HG03460 (cell line): ENCODE measurements at regions not wholly inside any gene's neighbourhood (a gene's known extent, or its start where the extent isn't known, plus 50 kb on each side); places are given as distances from the start of the nearest gene placed in this dataset.

Experiments
- ATAC-seq: cut with Tn5 transposase; IDR thresholded peaks from one replicate; pipeline ENCODE4 v1.9.1; 2021; ENCODE audit not compliant: unreplicated experiment

DNA sequence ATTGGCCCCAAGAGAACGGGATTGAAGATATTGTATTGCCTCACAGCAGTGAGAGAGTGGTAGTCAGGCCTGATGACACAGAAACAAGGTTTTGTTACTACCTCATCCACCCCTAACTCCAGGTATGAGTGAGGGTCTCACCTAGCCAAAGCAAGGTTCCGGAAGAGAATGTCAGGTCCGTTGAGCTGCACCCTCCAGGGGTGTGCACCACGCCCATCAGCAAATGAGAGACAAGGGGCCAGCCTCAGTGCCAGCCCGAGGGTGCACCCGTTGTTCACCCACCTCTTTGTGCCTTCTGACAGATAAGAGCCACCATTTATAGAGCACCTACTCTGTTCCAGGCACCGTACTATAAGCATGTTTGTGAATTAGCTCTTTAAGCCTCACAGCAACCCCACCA lies 121.9 kb upstream of the IPO9 start:
- ATAC-seq, result no peak

- ATAC-seq, result no peak
These were observed 121.3 kb upstream of the IPO9 start for GRCh38 chr1:201707656-201708055.

GRCh38 chr1:201708085-201708512 lies 120.9 kb upstream of the IPO9 start:
- ATAC-seq, result no peak

DNA sequence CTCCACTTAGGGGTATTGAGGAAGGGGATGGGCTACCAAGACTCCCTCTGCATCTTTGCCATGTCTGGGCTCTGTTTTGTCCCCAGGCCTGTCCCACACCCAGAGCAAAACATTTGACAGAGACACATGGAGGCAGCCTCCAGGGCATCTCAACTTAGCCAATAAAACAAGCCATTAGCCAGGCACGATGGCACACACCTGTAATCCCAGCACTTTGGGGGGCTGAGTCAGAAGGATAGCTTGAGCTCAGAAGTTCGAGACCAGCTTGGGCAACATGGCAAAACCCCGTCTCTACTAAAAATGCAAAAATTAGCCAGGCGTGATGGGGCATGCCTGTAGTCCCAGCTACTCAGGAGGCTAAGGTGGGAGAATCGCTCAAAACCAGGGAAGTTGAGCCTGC lies 120.3 kb upstream of the IPO9 start:
- ATAC-seq, result no peak

- peak; percentile 71 for ATAC-seq
These were observed 119.2 kb upstream of the IPO9 start for GRCh38 chr1:201709564-201710295.

DNA sequence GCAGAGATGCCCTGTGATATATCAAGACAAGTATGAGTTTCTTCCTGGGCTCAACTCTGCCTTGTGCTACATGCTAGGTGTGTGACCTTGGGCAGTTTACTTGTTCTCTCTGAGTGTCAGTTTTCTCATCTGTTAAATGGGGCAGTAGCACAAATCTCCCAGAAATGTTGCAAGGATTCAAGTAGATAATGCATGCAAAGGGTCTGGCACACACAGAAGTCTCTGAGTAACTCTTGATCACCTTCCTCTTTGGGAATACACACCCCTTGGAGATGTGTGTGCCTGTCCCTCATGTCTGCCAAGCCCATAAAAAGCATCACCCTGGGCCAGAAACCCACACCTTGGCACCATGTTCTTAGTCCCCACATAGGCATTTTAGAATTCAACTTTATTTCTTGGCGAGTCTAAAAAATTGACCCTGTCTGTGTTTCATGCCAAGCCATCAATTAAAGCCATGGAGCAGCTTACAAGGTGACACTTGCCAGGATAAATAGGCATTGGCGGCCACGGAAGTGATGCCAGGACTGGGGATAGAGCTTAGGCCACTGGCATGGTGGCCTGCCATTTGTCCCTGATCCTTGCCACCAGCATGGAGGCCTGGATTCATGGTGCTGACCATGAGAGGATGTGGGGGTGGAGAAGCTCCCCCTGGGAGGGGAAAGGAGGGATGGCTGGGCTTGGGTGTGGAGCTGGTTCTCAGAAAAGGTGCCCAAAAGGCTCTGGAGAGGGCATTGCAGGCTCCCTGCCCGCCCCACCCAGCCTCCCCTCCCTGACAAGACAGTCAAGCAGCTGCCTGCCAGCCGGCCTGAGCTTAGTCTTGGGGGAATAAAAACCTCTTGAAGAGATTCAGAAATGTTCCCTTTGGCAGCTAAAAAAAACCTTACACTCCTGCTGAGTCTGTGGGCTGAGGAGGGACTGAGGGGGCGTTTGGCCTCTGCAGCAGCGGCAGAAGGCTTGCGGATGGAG lies 118.0 kb upstream of the IPO9 start:
- ATAC-seq, result no peak

GRCh38 chr1:201711811-201712210 lies 117.1 kb upstream of the IPO9 start:
- no peak for ATAC-seq

GRCh38 chr1:201712387-201713085 lies 116.4 kb upstream of the IPO9 start:
- no peak for ATAC-seq

DNA sequence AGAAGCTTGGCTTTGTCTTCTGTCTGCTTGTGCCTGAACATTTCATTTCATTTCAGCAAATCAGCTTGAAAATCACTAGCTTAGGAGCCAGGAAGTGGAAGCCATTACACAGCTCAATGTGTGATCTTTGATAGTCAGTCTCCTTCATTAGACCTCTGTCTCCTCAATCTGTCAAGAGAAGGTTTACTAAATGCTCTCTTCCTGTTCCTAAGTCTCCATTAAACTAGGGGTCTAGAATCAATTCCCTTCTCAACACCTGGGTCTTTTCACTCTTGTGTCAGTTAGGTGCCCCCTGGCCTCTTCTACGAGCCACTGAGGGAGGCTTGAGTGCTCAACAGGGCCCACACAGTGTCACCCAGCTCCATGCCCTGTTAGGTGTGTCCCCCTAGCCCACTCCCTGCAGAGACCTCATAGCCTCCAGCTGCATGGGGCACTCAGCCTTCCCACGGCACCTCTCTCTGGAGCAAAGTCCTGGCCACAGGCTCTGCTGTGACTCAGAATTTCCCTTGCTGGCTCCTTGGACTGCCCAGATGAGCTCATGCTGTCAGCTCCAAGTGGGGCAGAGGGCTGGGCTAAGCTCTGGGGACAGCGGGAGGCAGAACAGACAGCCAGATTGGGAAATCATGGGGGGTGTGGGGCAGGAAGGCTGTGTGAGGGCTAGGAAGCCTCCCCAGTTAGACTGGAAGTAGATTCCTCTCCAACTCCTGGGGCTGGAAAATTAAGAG lies 115.7 kb upstream of the IPO9 start:
- no peak for ATAC-seq

- ATAC-seq, result no peak
These were observed 114.2 kb upstream of the IPO9 start for GRCh38 chr1:201714542-201715329.

- ATAC-seq, result no peak
These were observed 113.6 kb upstream of the IPO9 start for GRCh38 chr1:201715351-201715750.

- no peak for ATAC-seq
These were observed 112.9 kb upstream of the IPO9 start for GRCh38 chr1:201715801-201716741.

DNA sequence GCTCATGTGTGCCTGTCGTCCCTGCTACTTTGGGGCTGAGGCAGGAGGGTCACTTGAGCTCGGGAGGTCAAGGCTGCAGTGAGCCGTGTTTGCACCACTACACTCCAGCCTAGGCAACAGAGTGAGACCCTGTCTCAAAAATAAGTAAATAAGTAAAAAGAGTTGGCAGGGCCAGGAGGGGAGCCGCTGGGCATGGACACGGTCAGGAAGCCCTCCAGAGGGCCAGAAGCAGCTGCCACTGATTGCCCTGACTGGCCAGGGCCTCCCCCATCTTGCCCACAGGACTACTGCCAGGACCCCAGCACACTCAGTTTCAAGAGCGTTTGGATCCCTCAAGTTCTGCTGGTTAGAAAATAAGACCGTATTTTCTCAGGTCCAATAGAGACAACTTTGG lies 112.2 kb upstream of the IPO9 start:
- ATAC-seq, result no peak

DNA sequence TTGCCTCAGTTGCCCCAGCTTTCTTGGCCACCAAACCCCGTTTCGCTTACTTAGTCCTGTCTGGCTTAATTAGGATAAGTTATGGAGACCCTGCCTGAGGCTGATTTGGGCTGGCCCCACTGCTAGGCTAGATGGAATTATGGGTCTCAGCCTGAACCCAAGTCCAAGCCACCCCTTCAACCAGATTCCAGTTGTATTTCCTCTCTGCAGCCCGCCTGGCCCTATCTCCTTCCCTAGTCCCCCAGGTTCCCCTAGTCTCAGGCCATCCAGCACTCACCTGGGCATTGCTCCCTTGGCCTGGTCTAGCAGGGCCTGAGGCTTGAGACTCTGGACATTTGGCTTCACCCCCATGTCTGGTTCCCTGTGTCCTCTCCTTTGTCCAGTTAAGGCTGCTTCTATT lies 111.7 kb upstream of the IPO9 start:
- no peak for ATAC-seq

- ATAC-seq, result no peak
These were observed 110.4 kb upstream of the IPO9 start for GRCh38 chr1:201718346-201719202.

DNA sequence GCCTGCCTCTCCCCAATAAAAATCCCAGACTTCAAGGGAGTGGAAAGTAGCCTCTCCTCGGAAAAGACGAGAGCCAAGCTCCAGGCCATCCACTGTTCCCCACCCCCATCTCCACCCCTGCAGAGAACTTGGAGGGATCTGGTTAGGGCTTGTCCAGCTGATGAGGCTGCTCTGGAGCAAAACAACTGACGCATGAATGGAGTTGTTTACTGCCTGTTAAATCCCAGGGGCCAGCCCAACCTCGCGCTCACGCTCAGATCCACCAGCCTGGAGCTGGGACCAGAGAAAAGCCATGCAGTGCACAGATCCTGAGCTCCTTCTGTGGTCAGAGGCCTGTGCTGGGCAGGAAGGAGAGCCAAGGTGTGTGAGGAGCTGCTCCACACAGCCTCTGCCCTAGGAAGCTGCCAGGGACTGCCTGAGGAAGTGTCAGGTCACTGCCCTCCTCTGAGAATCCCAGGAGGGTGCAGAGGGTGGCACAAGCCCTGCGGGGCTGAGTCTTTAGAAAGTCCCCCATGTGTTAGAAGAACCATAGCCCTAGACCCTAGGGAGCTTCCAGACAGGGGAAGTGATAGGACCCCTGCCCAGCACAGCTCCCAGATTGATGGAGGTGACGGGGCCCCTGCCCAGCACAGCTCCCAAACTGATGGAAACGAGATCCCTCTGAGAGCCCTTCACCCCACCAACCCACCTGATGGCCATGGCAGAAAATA lies 109.0 kb upstream of the IPO9 start:
- no peak for ATAC-seq

GRCh38 chr1:201720522-201720844 lies 108.5 kb upstream of the IPO9 start:
- ATAC-seq, result no peak
